HEK293 (cell line): ENCODE measurements at regions not wholly inside any gene's neighbourhood (a gene's known extent, or its start where the extent isn't known, plus 50 kb on each side); places are given as distances from the start of the nearest gene placed in this dataset.

Experiments
- GFI1B ChIP-seq: fragments of 450-650 bp; formaldehyde crosslinking; IDR thresholded peaks from 2 replicates; pipeline ENCODE4 v1.5.1; 2016; ENCODE audit warnings: missing biosample characterization, missing genetic modification characterization
- GLI2 ChIP-seq: fragments of 450-650 bp; formaldehyde crosslinking; IDR thresholded peaks from 2 replicates; pipeline ENCODE4; 2017; ENCODE audit warnings: missing biosample characterization, missing genetic modification characterization, low read depth, borderline replicate concordance
- KLF10 ChIP-seq: fragments of 450-650 bp; IDR thresholded peaks from 2 replicates; pipeline ENCODE4 v1.5.1; 2018; ENCODE audit warnings: missing biosample characterization, mild to moderate bottlenecking, missing genetic modification characterization
- MEIS1 ChIP-seq: sonication (generic); formaldehyde crosslinking; IDR thresholded peaks from 2 replicates; pipeline ENCODE4 v1.8.1; 2022; ENCODE audit warnings: missing genetic modification reagents, mild to moderate bottlenecking, borderline replicate concordance
- OSR2 ChIP-seq: fragments of 450-650 bp; formaldehyde crosslinking; IDR thresholded peaks from 2 replicates; pipeline ENCODE4 v1.5.1; 2016; ENCODE audit warnings: missing biosample characterization, missing genetic modification characterization
- PRDM1 ChIP-seq: fragments of 450-650 bp; formaldehyde crosslinking; IDR thresholded peaks from 2 replicates; pipeline ENCODE4; 2016; ENCODE audit warnings: missing biosample characterization, missing genetic modification characterization
- SCRT2 ChIP-seq: fragments of 450-650 bp; formaldehyde crosslinking; IDR thresholded peaks from 2 replicates; pipeline ENCODE4 v1.5.1; 2016; ENCODE audit warnings: missing biosample characterization, missing genetic modification characterization
- WT1 ChIP-seq: fragments of 450-650 bp; formaldehyde crosslinking; IDR thresholded peaks from 2 replicates; pipeline ENCODE4 v1.5.1; 2016; ENCODE audit warnings: missing biosample characterization, missing genetic modification characterization
- ZBTB17 ChIP-seq: fragments of 450-650 bp; formaldehyde crosslinking; IDR thresholded peaks from 2 replicates; pipeline ENCODE4 v1.5.1; 2016; ENCODE audit warnings: missing biosample characterization, missing genetic modification characterization
- ZEB2 ChIP-seq: fragments of 450-650 bp; formaldehyde crosslinking; IDR thresholded peaks from 2 replicates; pipeline ENCODE4 v1.5.1; 2016; ENCODE audit warnings: missing biosample characterization, missing genetic modification characterization
- ZFHX2 ChIP-seq: fragments of 450-650 bp; formaldehyde crosslinking; conservative IDR thresholded peaks from 2 replicates; pipeline ENCODE4 v1.5.1; 2016; ENCODE audit warnings: missing biosample characterization, missing genetic modification characterization
- ZNF202 ChIP-seq: fragments of 450-650 bp; formaldehyde crosslinking; IDR thresholded peaks from 2 replicates; pipeline ENCODE4 v1.5.1; 2016; ENCODE audit warnings: missing biosample characterization, missing genetic modification characterization, borderline replicate concordance
- ZNF350 ChIP-seq: fragments of 450-650 bp; formaldehyde crosslinking; IDR thresholded peaks from 2 replicates; pipeline ENCODE4 v1.5.0; 2017; ENCODE audit warnings: missing biosample characterization, mild to moderate bottlenecking, missing genetic modification characterization
- ZNF354C ChIP-seq: fragments of 450-650 bp; formaldehyde crosslinking; IDR thresholded peaks from 2 replicates; pipeline ENCODE4 v1.5.1; 2016; ENCODE audit warnings: missing biosample characterization, missing genetic modification characterization, low read depth, borderline replicate concordance
- ZNF366 ChIP-seq: fragments of 450-650 bp; formaldehyde crosslinking; conservative IDR thresholded peaks from 2 replicates; pipeline ENCODE4 v1.5.1; 2016; ENCODE audit warnings: missing biosample characterization, missing genetic modification characterization
- ZNF37A ChIP-seq: fragments of 450-650 bp; IDR thresholded peaks from 2 replicates; pipeline ENCODE4 v1.5.1; 2018; ENCODE audit warnings: missing biosample characterization, missing genetic modification characterization
- ZNF394 ChIP-seq: fragments of 450-650 bp; formaldehyde crosslinking; IDR thresholded peaks from 2 replicates; pipeline ENCODE4 v1.5.1; 2016; ENCODE audit warnings: missing biosample characterization, missing genetic modification characterization, mild to moderate bottlenecking, moderate library complexity, borderline replicate concordance
- ZNF423 ChIP-seq: fragments of 450-650 bp; formaldehyde crosslinking; IDR thresholded peaks from 2 replicates; pipeline ENCODE4 v1.5.1; 2016; ENCODE audit warnings: missing biosample characterization, missing genetic modification characterization
- ZNF501 ChIP-seq: fragments of 450-650 bp; formaldehyde crosslinking; IDR thresholded peaks from 2 replicates; pipeline ENCODE4 v1.5.1; 2016; ENCODE audit warnings: missing biosample characterization, missing genetic modification characterization
- ZNF585B ChIP-seq: fragments of 450-650 bp; formaldehyde crosslinking; IDR thresholded peaks from 2 replicates; pipeline ENCODE4 v1.5.1; 2016; ENCODE audit warnings: missing biosample characterization, missing genetic modification characterization
- ZNF626 ChIP-seq: fragments of 450-650 bp; sonication (Bioruptor Pico); formaldehyde crosslinking; IDR thresholded peaks from 2 replicates; pipeline ENCODE4 v1.5.1; 2018; ENCODE audit warnings: missing biosample characterization, missing genetic modification characterization, inconsistent platforms
- ZNF670 ChIP-seq: fragments of 450-650 bp; formaldehyde crosslinking; IDR thresholded peaks from 2 replicates; pipeline ENCODE4 v1.5.1; 2016; ENCODE audit warnings: missing biosample characterization, missing genetic modification characterization, low read depth
- ZNF76 ChIP-seq: fragments of 450-650 bp; formaldehyde crosslinking; IDR thresholded peaks from 2 replicates; pipeline ENCODE4; 2016; ENCODE audit warnings: low read depth, missing biosample characterization, missing genetic modification characterization, borderline replicate concordance
- ZNF776 ChIP-seq: fragments of 450-650 bp; formaldehyde crosslinking; IDR thresholded peaks from 2 replicates; pipeline ENCODE4 v1.5.0; 2017; ENCODE audit warnings: missing biosample characterization, missing genetic modification characterization, borderline replicate concordance
- ZNF777 ChIP-seq: fragments of 450-650 bp; formaldehyde crosslinking; IDR thresholded peaks from 2 replicates; pipeline ENCODE4 v1.5.1; 2017; ENCODE audit warnings: missing biosample characterization, missing genetic modification characterization, borderline replicate concordance
- ZNF792 ChIP-seq: fragments of 450-650 bp; formaldehyde crosslinking; IDR thresholded peaks from 2 replicates; pipeline ENCODE4 v1.5.1; 2016; ENCODE audit warnings: missing biosample characterization, missing genetic modification characterization
- ZNF830 ChIP-seq: fragments of 450-650 bp; IDR thresholded peaks from 2 replicates; pipeline ENCODE4 v1.5.0; 2018; ENCODE audit warnings: missing biosample characterization, missing genetic modification characterization, low read depth, mild to moderate bottlenecking, moderate library complexity
- ZXDB ChIP-seq: fragments of 450-650 bp; formaldehyde crosslinking; IDR thresholded peaks from 2 replicates; pipeline ENCODE4 v1.5.1; 2016; ENCODE audit warnings: missing biosample characterization, missing genetic modification characterization
- TF ChIP-seq, protein P1 (sequence below): fragments of 450-650 bp; formaldehyde crosslinking; IDR thresholded peaks from 2 replicates; pipeline ENCODE4 v1.5.1; 2016; ENCODE audit warnings: missing biosample characterization, missing genetic modification characterization
- TF ChIP-seq, protein P2 (sequence below): fragments of 450-650 bp; formaldehyde crosslinking; IDR thresholded peaks from 2 replicates; pipeline ENCODE4 v1.5.1; 2016; ENCODE audit warnings: missing biosample characterization, missing genetic modification characterization
- TF ChIP-seq, protein P3 (sequence below): fragments of 450-650 bp; formaldehyde crosslinking; IDR thresholded peaks from 2 replicates; pipeline ENCODE4 v1.5.1; 2017; ENCODE audit warnings: missing biosample characterization, mild to moderate bottlenecking, missing genetic modification characterization, moderate library complexity
- TF ChIP-seq, protein P4 (sequence below): fragments of 450-650 bp; IDR thresholded peaks from 2 replicates; pipeline ENCODE4 v1.5.1; 2018; ENCODE audit warnings: missing biosample characterization, missing genetic modification characterization
- TF ChIP-seq, protein P5 (sequence below): fragments of 450-650 bp; IDR thresholded peaks from 2 replicates; pipeline ENCODE4 v1.5.1; 2018; ENCODE audit warnings: missing biosample characterization, mild to moderate bottlenecking, missing genetic modification characterization

DNA sequence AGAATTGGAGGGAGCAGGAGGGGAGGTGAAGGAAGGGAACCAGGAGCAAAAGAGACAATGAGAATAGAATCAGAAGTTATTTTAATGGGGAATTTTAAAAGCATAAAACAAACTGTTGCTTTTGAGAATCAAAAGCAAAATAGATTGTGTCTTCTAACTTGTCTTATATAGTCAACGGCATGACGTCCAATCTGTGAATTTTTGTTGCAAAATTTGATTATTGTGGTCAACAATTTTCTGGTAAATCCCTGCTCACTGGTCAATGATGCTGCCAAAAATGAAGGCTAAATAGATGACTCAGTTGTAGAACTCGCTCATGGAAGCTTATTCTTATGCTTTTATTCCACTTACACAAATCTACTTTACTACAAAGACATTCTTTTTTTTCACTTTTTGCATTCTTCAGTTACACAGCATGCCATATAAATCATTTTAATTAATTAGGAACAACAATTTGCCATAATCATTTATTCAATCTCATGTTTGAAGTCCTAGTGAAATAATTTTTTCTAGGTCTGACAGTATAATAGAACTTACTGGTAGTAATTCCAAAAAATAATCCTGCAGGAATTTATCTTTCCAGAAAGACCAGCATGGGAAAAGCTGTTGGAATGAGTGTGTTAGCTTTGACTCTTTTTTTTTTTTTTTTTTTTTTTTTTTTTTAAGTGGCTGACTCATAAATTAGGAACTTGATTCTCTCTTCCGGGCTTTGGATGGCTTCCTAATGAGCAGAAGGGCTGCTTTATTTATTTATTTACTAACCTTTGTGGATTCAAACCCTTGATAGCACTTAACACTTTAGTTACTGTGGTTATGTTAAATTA lies 256.9 kb downstream of the SPRY2 start (continued):
- TF ChIP-seq ZNF202 (no peak), ZNF501 (tag by site-specific recombination) (no peak), ZNF830 (tag by site-specific recombination) (no peak), ZXDB (tag by site-specific recombination) (0 out of 2 replicates have a peak, but pooled peaks have one; percentile 26), ZNF394 (tag by site-specific recombination) (no peak), GLI2 (no peak), PRDM1 (tag by site-specific recombination) (0 out of 2 replicates have a peak, but pooled peaks have one; percentile 19), ZNF776 (tag by site-specific recombination) (no peak), ZNF626 (tag by site-specific recombination) (no peak), ZNF585B (tag by site-specific recombination) (no peak), WT1 (tag by site-specific recombination) (0 out of 2 replicates have a peak, but pooled peaks have one; percentile 16), OSR2 (tag by site-specific recombination) (peak; percentile 56), ZNF423 (tag by site-specific recombination) (no peak), ZBTB17 (tag by site-specific recombination) (0 out of 2 replicates have a peak, but pooled peaks have one; percentile 20), ZNF354C (tag by site-specific recombination) (no peak), MEIS1 (no peak), ZNF37A (tag by site-specific recombination) (no peak), ZNF366 (tag by site-specific recombination) (0 out of 2 replicates have a peak, but pooled peaks have one; percentile 26), ZEB2 (no peak), KLF10 (tag by site-specific recombination) (no peak), GFI1B (tag by site-specific recombination) (0 out of 2 replicates have a peak, but pooled peaks have one; percentile 23), ZNF350 (tag by site-specific recombination) (no peak), ZNF670 (tag by site-specific recombination) (no peak), ZFHX2 (tag by site-specific recombination) (no peak), ZNF777 (tag by site-specific recombination) (no peak), ZNF792 (tag by site-specific recombination) (no peak), ZNF76 (tag by site-specific recombination) (no peak), SCRT2 (tag by site-specific recombination) (0 out of 2 replicates have a peak, but pooled peaks have one; percentile 23)
- TF ChIP-seq, protein P1, sequence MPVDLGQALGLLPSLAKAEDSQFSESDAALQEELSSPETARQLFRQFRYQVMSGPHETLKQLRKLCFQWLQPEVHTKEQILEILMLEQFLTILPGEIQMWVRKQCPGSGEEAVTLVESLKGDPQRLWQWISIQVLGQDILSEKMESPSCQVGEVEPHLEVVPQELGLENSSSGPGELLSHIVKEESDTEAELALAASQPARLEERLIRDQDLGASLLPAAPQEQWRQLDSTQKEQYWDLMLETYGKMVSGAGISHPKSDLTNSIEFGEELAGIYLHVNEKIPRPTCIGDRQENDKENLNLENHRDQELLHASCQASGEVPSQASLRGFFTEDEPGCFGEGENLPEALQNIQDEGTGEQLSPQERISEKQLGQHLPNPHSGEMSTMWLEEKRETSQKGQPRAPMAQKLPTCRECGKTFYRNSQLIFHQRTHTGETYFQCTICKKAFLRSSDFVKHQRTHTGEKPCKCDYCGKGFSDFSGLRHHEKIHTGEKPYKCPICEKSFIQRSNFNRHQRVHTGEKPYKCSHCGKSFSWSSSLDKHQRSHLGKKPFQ (tag by site-specific recombination) = no peak
- TF ChIP-seq, protein P2, sequence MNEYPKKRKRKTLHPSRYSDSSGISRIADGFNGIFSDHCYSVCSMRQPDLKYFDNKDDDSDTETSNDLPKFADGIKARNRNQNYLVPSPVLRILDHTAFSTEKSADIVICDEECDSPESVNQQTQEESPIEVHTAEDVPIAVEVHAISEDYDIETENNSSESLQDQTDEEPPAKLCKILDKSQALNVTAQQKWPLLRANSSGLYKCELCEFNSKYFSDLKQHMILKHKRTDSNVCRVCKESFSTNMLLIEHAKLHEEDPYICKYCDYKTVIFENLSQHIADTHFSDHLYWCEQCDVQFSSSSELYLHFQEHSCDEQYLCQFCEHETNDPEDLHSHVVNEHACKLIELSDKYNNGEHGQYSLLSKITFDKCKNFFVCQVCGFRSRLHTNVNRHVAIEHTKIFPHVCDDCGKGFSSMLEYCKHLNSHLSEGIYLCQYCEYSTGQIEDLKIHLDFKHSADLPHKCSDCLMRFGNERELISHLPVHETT (tag by site-specific recombination) = peak; percentile 53; the same call in 1 of the 2 replicates
- TF ChIP-seq, protein P3, sequence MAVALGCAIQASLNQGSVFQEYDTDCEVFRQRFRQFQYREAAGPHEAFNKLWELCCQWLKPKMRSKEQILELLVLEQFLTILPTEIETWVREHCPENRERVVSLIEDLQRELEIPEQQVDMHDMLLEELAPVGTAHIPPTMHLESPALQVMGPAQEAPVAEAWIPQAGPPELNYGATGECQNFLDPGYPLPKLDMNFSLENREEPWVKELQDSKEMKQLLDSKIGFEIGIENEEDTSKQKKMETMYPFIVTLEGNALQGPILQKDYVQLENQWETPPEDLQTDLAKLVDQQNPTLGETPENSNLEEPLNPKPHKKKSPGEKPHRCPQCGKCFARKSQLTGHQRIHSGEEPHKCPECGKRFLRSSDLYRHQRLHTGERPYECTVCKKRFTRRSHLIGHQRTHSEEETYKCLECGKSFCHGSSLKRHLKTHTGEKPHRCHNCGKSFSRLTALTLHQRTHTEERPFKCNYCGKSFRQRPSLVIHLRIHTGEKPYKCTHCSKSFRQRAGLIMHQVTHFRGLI = no peak
- TF ChIP-seq, protein P4, sequence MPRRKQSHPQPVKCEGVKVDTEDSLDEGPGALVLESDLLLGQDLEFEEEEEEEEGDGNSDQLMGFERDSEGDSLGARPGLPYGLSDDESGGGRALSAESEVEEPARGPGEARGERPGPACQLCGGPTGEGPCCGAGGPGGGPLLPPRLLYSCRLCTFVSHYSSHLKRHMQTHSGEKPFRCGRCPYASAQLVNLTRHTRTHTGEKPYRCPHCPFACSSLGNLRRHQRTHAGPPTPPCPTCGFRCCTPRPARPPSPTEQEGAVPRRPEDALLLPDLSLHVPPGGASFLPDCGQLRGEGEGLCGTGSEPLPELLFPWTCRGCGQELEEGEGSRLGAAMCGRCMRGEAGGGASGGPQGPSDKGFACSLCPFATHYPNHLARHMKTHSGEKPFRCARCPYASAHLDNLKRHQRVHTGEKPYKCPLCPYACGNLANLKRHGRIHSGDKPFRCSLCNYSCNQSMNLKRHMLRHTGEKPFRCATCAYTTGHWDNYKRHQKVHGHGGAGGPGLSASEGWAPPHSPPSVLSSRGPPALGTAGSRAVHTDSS (tag by site-specific recombination) = no peak
- TF ChIP-seq, protein P5, sequence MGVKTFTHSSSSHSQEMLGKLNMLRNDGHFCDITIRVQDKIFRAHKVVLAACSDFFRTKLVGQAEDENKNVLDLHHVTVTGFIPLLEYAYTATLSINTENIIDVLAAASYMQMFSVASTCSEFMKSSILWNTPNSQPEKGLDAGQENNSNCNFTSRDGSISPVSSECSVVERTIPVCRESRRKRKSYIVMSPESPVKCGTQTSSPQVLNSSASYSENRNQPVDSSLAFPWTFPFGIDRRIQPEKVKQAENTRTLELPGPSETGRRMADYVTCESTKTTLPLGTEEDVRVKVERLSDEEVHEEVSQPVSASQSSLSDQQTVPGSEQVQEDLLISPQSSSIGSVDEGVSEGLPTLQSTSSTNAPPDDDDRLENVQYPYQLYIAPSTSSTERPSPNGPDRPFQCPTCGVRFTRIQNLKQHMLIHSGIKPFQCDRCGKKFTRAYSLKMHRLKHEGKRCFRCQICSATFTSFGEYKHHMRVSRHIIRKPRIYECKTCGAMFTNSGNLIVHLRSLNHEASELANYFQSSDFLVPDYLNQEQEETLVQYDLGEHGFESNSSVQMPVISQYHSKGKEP = no peak
